C4-2B (cell line): ENCODE measurements at regions not wholly inside any gene's neighbourhood (a gene's known extent, or its start where the extent isn't known, plus 50 kb on each side); places are given as distances from the start of the nearest gene placed in this dataset.

ENCODE experiments used
- CTCF ChIP-seq: fragments of 450-650 bp; conservative IDR thresholded peaks from 2 replicates; pipeline ENCODE4 v1.5.1; 2017; ENCODE audit warnings: mild to moderate bottlenecking
- ZFX ChIP-seq: fragments of 450-650 bp; IDR thresholded peaks from 2 replicates; pipeline ENCODE4 v1.6.1; 2017

- TF ChIP-seq CTCF (no peak), ZFX (no peak)
These were observed 148.2 kb upstream of the RAI14 start for GRCh38 chr5:34507933-34508332.
